Stimulated activated CD4-positive, alpha-beta T cell treated with anti-CD3 and anti-CD28 coated beads, Interleukin-2, amount 100 ng/mL, for 48 hours (primary cell): ENCODE measurements at regions not wholly inside any gene's neighbourhood (a gene's known extent, or its start where the extent isn't known, plus 50 kb on each side); places are given as distances from the start of the nearest gene placed in this dataset.

Experiments
- DNase-seq, 2 donors: peaks; one replicate each; pipeline ENCODE4 v3.0.0-alpha.2; 2020

DNA sequence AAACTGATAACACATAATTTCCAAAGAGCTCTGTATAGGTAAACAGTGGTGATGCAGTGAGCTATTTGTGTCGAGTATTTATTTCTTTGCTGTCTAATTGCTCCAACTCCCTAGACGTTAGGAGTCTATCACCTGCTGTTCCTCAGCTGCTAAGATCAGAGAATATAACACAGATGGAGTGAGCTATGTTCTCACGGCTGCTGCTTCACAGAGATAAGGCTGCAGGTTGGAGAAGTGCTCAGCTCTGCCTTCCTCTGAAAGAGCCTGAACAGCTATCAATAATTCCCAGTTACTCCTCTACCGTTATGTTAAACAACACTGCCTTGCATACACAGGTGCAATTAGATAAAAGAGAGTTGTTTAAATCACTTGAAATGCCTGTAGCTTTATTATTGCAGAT lies 103.2 kb upstream of the MDGA2 start:
- DNase-seq, result no peak

DNA sequence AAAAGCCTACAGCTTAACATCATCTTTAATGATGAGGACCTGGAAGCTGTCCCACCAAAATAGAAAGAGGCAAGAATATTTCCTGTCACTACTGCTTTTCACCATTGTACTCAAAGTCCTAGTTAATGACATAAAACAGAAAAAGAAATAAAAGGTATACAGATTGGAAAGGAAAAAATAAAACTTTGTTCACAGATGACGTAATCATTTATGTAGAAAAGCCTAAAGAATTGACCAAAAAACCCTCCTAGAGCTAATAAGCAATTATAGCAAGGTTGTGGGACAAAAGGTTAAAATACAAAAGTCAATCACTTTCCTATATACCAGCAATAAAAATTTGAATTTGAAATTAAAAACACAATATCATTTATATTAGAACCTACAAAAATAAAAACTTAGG lies 97.2 kb upstream of the MDGA2 start:
- DNase-seq, result no peak

DNA sequence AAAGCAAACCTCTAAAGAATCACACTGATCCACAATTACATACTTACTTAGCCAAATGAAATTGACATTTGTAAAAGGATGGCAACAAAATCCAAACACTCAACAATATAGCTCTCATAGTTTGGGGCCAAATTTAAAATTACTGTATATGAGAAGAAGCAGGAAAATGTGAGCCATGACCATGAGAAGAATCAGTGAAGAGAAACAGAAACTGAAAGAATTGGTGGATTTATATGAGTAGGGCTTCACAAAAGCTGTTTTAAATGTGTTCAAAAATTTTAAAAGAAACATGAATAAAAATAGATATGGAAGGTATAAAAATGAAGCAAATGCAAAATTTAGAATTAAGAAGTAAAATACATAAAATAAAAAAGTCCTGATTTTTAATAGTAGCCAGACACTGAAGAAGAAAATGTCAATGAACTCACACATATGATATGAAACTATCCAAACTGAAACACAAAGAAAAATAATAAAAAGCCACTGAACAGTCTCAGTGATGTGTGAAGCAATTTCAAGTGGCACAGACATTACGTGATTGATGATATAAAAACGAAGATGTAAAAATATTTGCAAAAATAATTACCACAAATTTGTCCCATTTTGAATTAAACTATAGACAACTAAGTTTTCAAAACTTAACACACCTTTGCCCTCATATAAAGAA lies 87.9 kb upstream of the MDGA2 start:
- no peak for DNase-seq

DNA sequence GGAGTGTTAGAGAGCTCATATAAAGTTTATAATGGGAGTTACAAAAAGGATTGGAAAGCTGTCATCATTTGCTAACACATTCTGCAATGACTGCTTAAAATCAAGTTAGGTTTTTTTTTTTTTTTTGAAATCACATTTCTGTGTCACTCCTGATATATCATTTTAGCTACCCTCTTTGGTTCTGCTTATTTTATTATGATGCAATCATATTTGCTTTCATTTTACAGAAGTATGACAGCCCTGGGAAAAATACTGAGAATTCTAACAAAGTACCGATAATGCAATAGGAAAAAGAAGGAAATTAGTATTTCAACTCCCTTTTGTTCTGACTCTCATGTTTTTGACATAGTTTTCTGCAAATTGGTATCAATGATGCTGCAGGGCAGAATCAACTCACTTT lies 71.6 kb upstream of the MDGA2 start:
- no peak for DNase-seq

DNA sequence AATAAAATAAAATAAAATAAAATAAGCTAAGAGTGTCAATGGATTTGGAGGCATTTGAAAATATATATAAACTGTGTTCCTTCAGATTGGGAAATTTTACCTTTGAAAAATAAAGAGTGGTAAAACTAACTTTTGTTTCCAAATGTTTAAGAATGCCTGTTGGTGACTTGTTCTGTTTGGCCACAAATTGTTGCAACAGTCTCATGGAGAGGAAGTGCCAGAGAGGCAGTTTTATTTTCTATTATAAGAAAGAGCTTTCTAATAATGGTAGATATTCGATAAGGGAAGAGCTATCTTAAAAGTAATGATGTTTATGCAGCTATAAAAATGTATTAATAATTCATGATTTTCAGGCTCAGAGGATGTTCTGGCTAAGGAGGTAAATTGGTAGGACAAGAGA lies 68.8 kb upstream of the MDGA2 start:
- no peak for DNase-seq

DNA sequence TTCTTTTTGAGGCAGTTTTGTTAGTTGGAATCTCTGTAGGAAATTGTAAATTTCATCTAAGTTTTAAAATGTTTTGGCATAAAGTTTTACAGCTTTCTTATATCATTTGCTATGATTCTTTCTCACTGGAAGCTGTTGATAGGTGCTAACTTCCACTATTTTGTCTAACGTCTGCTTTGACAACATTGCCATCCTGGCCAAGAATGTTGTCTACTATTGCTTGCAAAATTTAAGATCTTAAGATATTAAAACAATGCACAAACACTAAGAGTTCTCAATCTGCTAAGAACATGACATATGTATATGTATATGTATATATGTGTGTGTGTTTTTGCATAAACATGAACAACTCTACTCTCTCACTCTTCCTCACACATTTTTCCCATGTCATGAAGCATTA lies 64.1 kb upstream of the MDGA2 start:
- no peak for DNase-seq

DNA sequence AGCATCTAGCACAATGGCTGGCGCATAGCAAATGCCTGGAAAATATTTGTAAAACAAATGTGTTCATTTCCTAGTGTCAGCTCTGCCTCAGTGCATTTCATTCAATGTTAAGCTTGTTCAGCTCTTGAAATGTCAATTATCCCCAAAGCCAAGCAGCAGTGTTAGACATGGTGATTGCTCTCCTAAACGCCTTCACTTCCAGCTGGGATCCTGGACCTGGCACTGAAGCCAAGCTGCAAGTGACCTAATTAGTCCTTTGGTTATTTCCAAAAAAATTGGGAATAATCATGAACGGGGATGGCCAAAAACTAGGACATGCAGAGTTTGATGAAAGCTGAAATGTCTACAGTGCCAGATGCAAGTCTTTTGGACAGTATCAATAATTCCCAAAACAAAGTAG lies 54.9 kb upstream of the MDGA2 start:
- DNase-seq, result no peak
